Myocyte (in vitro differentiated cells): ENCODE measurements at regions not wholly inside any gene's neighbourhood (a gene's known extent, or its start where the extent isn't known, plus 50 kb on each side); places are given as distances from the start of the nearest gene placed in this dataset.

Source experiments
- DNase-seq: peaks from one replicate; pipeline ENCODE4 v3.0.0-alpha.2; 2012; ENCODE audit warnings: low read depth

DNA sequence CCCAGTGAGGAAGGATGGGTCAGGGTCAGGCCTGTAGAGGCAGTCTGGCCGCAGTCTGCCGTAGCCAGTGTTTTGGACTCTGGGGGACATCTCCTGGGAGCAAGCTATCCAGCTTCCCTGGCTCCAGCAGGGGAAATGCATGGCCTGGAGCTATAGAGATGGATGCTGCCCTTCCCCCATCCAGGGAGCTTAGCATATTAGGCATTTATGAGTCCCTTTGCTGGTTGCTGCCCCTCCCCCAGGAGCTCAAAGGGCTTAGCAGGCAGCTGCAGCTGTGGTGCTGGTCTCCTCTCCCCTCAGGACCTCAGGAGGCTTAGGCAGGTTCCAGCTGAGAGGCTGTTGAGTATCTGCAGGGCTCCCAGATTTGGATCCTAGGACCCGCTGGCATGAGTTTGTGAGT lies 1158.7 kb downstream of the DTWD2 start:
- DNase-seq: no peak

DNA sequence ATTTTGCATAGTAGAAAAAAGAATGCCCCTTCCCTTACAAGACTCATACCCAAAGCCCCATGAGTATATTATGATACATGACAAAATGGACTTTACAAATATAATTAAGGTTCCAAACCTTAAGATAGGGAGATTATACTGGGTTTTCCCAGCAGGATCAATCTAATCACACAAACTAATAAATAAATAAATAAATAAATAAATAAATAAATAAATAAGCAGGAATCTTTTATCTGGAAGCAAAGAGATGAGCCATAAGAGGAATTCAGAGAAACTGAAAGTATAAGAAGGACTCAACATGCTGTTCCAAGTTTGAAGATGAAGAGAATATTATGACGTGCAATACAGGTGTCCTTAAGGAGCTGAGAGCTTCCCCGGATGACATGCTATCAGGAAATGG lies 1174.5 kb downstream of the DTWD2 start:
- no peak for DNase-seq

- no peak for DNase-seq
Observed at GRCh38 chr5:117812861-117813260, 1175.5 kb downstream of the DTWD2 start.

GRCh38 chr5:117809251-117809650 lies 1179.1 kb downstream of the DTWD2 start:
- DNase-seq: no peak

- DNase-seq: no peak
Observed at GRCh38 chr5:117805058-117805457, 1183.3 kb downstream of the DTWD2 start.

- no peak for DNase-seq
Observed at GRCh38 chr5:117803533-117803932, 1184.8 kb downstream of the DTWD2 start.

DNA sequence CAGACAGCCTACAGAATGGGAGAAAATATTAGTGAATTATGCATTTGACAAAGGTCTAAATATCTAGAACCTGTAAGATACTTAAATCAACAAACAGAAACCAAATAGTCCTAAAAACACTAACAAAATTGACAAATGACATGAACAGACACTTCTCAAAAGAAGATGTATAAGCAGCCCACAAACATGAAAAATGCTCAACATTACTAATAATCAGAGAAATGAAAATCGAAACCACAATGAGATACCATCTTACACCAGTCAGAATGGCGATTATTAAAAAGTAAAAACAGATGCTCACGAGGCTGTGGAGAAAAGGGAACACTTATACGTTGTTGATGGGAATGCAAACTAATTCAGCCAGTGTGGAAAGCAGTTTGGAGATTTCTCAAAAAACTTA lies 1186.8 kb downstream of the DTWD2 start:
- DNase-seq: no peak

DNA sequence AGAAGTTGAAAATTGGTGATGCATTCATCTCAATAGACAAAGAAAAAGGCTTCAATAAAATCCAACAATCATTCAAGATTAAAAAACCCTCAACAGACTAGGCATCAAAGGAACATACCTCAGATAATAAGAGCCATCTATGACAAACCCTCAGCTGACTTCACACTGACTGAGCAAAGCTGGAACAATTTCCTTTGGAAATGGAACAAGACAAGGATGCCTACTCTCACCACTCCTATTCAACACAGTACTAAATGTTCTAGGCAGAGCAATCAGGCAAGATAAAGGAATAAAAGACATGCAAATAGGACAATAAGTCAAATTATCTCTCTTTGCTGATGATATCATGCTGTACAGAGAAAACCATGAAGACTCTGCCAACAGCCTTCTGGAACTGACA lies 1188.1 kb downstream of the DTWD2 start:
- no peak for DNase-seq

DNA sequence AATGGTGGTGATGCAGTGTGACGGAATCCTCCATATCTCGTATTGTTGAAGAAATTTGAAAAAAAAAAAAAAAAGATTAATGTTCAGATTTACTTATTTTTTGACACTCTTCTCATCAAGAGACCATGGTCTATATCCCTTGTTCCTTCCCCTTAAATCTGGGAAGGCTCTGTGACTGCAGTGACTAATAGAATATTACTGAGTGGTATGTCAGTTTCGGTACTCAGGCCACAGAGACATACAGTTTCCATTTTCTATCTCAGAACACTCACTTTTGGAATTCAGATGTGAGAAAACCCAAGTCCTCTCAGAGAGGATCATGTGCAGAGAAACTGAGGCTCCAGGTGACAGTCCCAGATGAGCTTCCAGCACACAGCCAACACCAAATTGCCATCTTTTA lies 1193.5 kb downstream of the DTWD2 start:
- no peak for DNase-seq

- no peak for DNase-seq
Observed at GRCh38 chr5:117793963-117794362, 1194.4 kb downstream of the DTWD2 start.

DNA sequence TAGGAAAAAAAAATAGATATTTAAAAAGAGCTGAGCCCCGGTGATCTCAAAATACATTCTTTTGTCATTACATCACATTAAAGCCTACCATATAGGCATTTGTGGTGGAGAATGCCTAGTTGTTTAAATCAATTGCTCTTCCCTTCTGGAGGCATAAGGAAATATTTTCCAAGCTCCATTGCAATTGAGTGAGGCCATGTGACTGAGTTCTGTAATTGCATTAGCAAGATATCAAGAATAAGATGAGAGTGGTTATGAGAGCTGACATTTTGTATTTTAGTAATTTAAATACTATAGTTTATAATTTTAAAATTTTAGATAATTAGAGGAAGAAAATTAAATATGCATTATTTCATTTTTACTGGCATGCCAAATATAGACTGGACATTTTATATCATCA lies 1195.9 kb downstream of the DTWD2 start:
- no peak for DNase-seq

GRCh38 chr5:117788596-117788995 lies 1199.8 kb downstream of the DTWD2 start:
- peak; percentile 26 for DNase-seq

- DNase-seq: no peak
Observed at GRCh38 chr5:117779171-117779570, 1204.5 kb upstream of the SEMA6A start.

- no peak for DNase-seq
Observed at GRCh38 chr5:117776977-117777376, 1202.4 kb upstream of the SEMA6A start.

GRCh38 chr5:117769877-117770276 lies 1195.3 kb upstream of the SEMA6A start:
- peak; percentile 6 for DNase-seq

DNA sequence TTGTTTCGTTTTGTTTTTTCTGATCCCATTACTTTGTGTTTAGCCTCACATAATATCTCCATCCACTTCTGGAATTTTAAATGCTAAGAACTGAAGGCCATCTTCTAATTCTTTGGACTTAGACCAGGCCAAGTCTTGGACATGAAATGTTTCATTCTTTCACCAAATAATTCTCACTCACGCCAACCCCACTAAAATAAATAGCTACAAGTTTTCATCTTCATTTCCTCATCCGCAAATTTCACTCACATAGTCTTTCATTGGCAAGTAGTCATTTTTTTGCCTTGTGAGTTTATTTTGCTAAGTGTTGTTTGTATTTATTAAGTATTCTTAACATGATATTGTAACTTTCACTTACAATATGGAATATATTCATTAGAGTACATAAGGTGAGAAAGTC lies 1188.6 kb upstream of the SEMA6A start:
- DNase-seq: no peak

GRCh38 chr5:117761186-117761585 lies 1186.6 kb upstream of the SEMA6A start:
- peak; percentile 10 for DNase-seq

- no peak for DNase-seq
Observed at GRCh38 chr5:117759849-117760499, 1185.4 kb upstream of the SEMA6A start.

DNA sequence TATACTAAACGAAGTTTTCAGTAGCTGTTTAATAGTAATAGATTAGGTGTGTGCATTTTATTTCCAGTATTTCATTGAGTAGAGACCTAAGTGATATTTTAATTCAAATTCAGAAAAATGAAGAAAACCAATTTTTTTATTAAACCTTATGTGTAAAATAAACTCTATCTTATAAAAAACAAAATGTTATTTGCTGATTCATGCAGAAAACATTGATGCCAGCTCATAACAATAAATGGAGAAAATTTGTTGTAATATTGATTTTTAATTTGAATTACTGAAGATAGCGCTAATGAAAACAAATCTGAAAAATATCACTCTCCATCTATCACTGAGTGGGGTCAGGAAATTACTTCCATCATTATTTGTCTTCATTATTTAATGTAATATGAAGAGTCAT lies 1177.8 kb upstream of the SEMA6A start:
- no peak for DNase-seq

DNA sequence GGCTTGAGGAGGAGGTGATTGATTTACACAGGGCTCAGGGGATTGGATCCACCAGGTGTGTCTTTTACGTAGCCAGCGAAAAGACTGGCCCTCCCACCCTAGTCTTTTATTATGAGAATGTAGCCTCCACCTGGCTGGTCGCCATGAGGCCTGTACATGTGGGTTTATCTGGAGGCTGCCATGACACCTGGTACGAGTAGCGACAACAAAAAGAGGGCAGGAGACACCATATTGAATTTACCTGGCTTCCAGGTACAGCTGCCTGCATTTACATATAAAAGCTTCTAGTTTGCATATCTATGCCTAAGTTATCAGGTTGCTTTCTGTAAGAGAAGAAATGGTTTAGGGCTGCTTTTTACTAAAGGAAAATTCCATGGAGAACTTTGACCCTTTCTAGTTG lies 1173.7 kb upstream of the SEMA6A start:
- no peak for DNase-seq

DNA sequence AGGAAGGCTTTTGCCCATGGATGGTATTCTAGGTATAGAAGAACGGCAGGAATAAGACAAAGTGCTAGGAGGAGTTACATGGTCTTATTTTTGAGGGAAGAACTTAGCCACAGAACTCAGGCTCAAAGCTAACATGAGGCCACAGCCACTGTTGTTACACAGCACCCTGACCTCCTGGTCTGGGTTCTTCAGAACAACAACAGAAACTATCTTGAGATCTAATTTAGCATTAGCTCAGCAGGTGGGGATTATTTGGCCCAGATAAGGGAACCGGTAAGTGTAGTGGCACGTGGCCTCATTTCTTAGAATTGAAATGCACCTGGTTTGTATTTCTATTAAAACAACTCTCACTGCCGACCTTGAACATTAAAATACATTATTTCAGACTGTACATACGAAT lies 1168.7 kb upstream of the SEMA6A start:
- no peak for DNase-seq

DNA sequence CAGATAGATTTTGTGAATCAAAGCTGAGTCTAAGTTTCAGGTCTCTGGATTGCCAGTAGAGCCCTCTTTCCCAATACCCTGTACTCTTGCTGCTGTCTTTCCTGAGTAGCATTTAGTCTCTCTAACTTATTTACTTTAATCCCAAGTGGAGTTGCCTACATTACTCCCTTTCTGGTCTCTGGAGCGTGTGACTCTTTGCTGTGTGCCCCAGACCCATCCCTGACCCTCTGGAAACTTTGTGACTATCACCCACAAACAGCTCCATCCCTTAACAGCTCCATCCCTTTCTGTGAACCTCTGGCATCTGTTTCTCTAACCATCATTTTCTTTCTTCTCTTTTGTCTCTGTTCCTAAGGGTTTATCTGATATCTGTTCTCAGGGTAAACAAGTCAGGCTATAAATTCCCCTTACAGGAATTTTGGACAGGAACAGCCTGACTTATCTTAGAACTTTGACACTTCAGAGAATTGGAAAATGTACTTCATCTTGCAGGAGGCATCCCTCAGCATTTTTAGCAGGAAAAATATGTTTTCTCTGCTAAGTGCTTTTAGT lies 1167.1 kb upstream of the SEMA6A start:
- no peak for DNase-seq

DNA sequence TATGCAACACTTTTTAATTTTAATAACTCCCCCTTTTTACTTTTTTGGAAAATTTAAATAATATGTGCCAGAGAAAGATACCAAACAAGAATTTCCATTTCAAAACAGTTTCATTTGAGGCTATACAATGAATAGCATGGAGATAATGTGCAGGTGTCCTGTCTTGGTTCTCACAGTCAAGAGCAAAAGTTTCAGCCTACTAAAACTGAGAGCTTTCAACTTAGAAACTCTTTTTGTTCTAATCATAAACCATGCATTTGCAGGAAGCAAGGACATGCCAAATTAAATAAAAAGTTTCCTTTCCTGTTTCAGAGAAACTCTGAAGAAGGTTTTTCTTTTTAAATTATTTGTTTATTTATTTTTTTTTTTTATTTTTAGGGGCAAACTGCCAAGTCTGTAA lies 1165.6 kb upstream of the SEMA6A start:
- DNase-seq: no peak

GRCh38 chr5:117738571-117738970 lies 1163.9 kb upstream of the SEMA6A start:
- no peak for DNase-seq
